HG03095 (cell line): ENCODE measurements at regions not wholly inside any gene's neighbourhood (a gene's known extent, or its start where the extent isn't known, plus 50 kb on each side); places are given as distances from the start of the nearest gene placed in this dataset.

Source experiments
- ATAC-seq: cut with Tn5 transposase; IDR thresholded peaks from one replicate; pipeline ENCODE4 v1.9.1; 2021; ENCODE audit warnings: moderate library complexity; ENCODE audit not compliant: unreplicated experiment

DNA sequence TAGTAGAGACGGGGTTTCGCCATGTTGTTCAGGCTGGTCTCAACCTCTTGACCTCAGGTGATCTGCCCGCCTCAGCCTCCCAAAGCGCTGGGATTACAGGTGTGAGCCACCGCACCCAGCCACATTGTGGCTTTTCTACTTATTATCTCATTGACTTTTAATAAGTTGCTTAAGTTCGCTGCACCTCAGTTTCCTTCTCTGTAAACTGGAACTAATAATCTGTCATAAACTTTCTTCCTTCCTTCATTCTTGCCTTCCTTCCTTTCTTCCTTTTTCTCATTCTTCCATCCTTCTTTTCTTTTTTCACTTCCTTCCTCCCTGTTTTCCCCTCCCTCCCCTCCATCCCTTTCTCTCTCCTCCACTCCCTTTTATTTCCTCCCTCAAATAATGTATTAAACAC lies 192.2 kb downstream of the MAF start:
- ATAC-seq: no peak

DNA sequence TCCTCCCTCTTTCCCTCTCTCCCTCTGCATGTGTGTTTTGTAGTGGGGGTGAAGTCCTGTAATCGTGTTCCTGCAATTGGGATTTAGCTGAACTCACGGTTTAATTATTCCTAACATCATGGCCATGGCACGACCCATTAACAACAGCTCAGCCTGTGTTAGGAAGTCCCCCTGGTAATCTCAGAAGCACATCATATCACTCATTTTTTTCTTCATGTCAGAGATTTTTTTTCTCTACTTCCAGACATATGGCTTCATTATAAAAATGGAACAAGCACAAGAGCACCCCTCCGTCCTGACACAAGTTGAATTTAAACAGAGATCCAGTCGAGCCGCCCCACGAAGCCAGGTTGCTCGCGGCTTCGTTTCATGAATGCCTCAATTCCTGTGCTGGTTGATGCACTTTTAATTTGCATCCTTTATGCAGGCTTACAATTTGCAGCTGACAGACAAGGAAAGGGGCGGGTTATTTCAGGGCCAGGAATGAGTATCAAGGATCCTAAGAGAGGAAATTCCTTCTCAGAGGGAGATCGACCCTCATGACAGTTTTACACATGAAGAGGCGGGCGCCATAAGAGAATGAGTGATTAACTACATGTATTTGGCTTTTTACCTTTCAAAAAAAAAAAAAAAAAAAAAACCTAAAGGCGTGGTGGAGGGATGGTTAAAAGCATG lies 192.9 kb downstream of the MAF start:
- no peak for ATAC-seq

DNA sequence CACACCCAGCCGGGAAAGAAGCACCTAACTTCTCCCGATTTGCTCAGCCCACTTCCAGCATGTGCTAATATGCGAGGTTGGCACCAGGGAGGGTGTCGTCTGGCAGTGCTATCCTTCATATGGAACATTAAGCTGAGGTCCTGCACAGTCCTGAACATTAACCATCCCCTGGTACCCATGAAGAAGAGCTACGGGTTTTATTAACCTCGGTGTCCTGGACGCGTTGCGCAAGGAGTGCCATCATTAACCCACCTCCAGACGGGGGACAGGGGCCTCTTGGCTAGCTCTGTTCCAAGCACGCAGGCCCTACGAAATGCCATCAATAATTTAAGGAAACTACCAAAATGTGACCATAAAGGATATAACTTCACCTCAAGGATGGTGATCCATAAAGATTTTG lies 193.5 kb downstream of the MAF start:
- no peak for ATAC-seq

DNA sequence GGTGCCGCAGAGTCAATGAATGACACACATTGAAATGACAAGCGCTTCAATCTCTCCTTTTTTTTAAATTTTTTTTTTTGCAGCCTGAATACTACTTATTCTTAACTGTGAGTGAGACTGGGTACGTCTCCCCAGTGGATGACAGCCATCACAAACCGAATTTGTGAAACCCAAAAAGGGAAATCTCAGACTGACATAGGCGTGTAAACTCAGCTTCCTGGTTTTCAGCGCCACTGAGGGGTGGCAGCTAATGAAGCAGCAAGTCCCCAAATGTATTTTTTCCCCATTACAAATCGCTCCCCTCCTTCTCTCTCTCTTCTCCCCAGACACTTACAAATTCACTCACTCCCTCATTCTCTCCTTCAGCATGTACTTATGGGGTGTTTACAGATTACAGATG lies 196.0 kb downstream of the MAF start:
- ATAC-seq: no peak

DNA sequence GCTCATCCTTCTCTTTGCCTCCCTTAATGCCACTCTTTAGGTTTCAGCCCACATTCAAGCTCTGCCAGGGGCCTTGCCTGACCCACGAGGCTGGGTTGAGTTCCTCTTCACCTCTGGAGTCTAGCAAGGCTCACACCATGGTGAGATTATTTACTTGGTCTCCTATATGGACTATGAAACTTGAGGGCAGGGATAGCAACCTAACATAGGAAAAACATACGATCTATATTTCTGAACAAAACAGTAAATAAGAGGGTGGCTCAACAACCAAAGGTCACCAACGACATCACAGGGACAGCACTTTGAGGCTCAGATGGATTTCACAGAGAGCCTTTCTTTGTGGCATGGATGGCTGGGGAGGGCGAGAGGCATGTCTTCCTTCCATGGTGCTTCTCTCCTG lies 197.0 kb downstream of the MAF start:
- ATAC-seq: no peak

DNA sequence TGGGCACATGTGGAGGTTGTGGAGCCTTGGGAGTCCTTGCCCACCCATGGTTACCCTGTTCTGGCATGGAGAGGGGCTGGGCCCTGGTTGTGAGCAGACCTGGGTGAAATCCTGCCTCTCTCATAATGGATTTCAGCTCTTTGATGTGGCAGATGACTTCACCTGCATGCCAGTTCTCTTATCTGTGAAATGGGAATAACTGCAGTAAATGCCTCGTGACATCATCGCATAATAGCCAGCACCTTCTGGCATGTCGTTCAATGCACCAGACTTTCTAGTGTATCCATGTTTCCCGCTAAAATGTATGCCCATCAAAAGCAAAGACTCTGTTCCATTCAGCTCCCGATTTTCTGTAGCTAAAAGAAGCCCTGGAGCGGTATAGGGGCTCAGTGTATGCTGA lies 197.6 kb downstream of the MAF start:
- ATAC-seq: no peak

DNA sequence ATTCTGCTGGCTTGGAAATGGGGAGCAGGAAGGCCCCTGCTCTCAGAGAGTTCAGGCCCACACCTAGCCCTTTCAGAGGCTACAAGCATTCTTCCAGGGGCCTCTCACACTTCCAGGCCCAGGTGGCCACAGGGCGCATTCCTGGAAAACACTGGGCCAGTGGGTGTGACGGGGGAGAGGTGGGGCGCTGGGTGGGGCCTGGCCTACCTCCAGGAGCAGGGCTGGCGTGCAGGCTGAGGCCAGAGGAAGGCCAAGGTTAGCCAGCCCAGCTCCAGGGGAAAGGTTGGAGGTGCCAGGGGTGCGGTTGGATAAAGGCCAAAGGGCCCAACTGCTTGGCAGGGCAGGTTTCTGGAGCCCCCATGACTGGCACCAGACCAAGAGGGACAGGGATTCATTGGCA lies 198.2 kb downstream of the MAF start:
- no peak for ATAC-seq

DNA sequence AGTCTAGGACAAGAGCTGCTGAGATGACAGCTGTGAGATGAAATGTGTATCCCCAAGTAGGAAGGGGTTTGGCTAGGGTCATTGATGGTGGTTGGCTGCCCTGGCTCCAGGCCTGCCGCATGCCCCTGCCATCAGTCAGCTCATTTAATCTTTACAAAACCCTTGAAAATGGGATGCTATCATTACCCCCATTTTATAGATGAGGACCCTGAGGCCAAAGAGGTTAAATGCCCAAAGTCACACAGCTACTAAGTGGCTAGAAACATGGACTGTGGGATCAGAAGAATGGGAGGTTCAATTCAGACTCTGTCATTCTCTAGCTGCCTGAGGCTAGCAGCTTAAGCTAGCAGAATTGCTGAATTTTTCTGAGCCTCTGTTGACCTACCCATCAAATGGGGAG lies 198.8 kb downstream of the MAF start:
- ATAC-seq: no peak

DNA sequence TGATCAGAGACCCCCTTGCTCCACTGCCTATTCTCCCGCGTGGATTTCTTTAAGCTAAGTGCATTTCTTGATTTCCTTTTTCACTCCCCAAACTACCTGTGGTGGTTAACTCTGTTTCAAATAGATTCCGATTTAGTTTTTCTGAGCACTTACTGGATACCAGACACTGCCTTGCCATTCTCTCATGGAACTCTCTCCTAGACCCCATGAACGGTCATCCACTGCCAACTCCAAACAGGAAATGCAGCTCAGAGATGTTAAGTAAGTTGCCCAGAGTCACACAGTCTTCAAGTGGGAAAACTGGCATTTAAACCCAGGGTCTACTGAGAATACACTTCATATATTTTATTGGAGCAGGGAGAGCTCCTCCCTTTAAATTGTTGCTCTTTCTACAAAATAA lies 199.4 kb downstream of the MAF start:
- ATAC-seq: no peak

DNA sequence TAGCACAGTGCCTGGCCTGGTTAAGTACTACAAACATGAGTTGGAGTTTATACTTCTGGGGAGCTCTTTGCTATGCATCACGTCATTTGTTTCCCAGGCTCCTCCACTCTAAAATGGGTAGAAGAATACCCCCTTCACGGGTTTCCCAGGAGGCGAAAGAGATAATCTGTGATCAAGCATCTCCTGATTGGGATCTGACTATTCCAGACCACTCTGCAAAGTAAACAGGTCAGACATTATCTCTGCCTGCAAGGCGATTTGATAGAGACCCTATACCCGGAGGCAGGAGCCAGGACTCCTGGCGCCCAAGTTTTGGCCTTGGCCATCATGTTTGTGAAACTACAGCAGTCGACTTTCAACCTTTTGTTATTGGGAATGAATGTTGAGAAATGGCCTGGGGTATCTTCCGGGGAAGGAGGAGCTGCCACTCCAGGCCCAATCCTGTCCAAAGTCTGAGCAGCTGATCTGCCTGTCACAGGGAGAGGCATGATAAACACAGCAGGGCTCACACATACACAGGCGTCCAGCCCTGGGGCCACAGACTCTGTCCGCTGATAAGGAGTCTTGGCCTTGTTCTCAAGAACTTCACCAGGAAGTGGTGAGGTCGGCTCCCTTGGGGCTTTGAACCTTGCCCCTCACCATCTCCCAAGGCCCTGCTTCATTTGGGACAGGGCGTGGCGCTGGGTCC lies 199.9 kb downstream of the MAF start:
- ATAC-seq: no peak

DNA sequence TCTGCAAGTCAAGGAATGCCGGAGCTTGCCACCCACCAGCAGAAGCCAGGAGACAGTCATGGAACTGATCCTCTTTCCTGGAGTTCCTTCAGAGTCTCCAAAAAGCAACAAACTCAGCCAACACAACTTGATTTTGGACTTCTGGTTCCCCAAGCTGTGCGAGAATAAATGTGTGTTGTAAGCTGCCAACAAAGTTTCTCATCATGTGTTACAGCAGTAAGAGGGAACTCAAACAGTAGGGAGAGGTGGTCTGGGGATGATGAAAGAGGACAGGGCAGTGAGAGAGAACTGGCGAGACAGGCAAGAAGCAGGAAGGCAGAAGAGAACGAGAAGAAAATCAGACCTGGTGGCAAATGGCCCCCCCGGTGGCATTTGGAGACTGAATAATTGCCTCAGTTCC lies 204.9 kb downstream of the MAF start:
- no peak for ATAC-seq

DNA sequence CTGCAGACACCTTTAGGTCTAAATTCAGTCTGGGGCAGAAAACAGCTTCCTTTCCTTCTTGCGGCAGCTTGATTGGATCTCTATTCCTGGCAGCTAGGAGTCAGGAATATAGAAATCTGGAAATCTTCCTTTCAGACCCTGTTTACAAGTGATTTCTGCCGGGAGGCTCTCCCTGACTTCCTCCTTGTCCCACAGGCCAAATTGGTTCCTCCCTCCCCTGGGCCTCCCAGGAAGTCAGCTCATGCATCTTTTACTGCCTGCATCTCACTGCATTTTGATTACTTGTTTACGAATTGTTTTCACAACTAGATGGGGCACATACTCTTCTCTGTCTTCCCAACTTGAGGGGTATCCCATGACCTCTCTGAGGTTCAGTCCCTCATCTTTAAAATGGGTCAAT lies 206.3 kb downstream of the MAF start:
- no peak for ATAC-seq

DNA sequence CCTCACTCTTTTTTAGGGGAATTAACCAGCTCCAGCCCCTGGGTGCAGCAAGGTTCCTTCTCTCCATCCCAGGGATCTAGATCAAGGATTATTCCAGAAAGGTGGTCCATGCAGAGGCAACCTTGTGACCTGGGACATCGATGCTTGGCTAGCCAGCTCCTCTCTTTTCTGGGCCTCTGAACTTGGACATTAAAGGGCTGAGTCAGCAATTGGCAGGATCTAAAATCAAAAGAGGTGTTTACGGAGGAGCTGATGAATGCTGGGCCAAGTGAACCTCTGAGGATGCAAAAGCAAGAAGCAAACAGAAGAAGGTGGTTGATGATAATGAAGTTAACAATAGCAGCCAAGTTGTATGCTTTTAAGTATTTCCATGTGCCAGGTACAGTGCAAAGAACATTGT lies 207.0 kb downstream of the MAF start:
- no peak for ATAC-seq

DNA sequence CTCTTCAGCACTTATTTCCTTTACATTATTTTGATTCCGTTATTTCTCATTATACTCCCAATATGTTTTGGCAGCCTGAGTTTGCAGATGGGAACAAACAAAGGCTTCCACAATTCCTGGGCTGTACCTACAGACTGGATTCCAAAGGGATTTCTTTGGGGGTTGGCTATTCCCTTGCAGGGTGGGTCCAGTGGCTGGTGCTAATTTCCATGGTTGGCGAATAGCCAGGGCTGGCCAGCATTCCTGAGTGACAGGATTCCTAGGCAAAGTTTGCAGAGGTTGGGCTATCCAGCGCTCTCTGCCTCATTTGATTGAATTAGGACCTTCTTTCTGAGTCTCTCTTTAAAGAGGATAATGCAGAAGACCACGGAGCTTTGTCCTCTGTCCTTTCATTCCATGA lies 207.4 kb downstream of the MAF start:
- no peak for ATAC-seq

DNA sequence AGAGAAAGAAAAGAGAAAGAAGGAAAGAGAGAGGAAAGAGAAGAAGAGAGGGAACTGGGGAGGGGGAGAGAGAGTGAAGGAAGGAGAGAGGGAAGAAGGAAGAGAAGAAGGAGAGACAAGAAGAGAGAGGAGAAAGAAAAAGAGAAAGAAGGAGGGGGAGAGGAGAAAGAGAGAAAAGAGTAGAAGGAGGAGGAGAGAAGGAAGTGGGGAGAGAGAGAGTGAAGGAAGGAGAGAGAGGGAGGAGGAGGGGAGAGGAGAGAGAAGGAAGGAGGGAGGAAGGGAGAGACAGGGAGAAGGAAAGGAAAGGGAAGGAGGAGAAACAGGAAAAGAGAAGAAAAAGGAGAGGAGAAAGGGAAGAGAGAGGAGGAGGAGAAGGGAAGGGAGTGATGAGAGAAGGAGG lies 208.5 kb downstream of the MAF start:
- no peak for ATAC-seq

DNA sequence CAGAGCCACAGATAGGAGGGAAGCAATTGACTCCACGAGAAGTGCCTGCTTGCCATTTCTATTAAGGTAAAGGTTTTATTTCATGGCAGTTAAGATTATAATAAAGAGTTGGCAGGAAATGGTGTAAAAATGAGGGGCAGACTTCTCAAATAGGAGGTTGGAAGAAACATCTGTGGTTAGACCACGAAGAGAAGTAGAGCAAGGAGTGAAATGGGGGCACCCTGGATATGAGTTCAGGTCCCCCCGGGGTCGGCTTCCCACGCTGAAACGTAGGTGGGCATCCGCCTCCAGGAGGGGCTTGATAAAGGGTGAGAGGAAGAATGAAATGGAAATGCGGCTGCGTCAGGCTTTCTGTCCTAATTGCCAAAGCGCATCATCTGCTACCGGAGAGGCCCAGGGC lies 209.1 kb downstream of the MAF start:
- no peak for ATAC-seq

DNA sequence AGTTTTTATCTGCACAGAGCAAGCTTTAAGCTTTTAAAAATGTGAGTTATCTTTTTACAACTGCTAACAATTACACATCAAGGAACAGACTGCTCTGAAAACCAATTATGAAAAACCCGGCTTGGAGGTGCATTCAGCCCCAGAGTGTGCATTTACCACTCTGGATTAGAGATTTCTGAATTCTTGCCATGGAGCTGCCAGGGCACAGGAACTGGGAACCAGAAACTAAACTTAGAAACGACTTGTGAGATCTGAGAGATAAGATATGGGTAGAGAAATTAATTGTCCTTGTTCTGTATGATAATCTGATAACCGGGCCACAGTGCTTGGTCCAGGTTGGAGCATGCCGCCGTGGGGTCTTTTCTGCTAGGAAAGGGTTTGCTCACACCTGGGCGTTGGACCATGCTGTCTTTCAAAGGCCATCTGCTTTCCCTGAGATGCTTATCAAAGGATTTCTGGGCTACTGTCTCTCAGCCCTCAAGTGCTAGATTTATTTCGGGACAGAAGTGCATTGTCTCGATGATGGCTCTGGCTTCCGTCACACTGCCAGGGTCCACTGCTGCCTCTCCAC lies 210.0 kb downstream of the MAF start:
- ATAC-seq: no peak

DNA sequence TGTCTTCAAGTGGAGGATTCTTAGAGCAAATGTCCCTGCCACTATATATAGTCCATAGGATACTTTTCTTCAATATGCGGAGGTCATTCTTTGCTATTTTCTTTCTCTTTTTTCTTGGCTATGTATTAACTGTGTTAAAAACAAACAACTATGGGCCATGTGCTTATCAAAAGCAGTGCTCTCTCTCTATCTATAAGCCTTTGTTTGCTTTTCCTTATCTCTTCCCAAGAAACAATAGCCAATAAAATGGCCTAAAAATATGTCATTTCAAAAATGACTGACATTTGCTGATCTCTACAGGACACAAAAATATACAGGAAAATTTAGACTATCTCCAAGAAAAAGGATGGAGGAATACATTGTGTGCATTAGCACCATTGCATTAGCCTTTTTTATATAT lies 212.1 kb downstream of the MAF start:
- no peak for ATAC-seq

DNA sequence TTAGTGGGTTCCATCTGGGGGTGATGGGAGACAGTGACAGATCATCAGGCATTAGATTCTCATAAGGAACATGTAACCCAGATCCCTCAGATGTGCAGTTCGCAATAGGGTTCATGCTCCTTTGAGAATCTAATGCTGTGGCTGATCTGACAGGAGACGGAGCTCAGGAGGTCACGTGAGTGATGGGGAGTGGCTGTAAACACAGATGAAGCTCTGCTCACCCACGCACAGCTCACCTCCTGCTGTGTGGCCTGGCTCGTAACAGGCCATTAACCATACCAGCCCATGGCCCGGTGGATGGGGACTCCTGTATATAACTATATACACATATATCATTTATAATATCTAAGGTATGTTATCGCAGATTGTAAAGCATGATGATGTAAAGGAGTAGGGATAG lies 214.2 kb downstream of the MAF start:
- no peak for ATAC-seq

DNA sequence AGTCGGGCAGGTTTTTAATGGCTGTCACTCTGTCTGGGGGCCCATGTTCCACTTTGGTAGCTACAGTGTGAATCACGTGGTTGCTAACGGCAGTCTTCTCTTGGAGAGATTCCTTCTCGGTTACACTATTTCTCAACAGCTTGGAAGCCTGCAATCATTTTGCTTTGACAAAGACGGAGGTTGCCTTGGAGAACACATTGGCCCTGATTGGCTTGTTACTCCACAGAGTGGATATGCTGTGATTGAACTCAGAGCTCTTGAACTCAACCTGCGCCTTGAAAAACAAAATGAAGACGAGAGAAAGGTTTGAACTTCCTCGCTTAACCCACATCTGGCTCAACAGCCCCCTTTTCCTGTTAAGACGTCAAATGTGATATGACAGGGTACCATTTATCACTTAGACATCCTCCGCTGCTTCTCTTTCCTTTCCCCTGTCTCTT lies 218.9 kb downstream of the MAF start:
- no peak for ATAC-seq

DNA sequence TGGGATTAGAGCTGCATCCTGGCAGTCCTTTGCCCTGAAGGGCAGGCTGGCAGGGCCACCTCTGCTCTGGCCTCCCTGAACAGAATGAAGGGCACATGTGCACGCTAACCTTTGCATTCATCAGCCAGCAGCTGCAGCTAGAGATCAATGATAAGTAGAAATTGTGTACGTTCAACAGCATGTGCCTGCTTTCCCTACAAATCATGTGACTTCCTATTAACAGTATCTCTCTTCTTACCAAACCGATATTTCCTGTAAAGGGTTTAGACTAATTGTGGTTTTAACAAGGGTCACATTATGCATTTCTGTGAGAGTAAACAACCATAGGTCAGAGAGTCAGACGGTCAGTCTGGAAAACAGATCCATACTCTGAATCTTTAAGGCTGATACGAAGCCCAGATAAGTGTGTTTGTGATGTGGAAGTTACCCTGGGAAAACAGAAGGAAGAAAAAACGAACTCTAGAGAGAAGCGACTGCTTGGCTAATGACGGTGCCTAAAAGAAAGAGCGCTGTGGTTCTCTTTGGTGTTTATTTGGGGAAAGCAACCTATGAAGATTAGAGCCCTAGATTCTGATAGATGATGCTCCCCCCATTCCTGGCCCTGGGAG lies 219.4 kb downstream of the MAF start:
- no peak for ATAC-seq

DNA sequence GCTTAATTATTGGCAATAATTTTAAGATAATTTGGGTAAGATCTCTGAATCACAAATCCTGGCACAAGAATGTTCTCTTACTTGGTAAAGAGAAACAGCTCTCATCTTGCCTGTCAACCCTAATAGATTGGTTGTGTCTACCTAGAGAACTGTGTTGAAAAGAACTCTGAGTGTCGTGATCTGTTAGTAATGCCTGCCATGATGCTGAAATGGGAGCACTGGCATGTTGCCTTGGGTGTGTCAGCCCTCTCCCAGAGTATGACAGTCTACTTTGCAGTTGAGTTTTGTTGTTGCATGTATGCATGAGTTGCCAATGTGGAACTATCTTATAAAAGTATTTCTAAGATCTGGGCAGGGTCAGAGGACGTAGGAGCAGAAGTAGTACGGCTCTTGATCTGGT lies 221.4 kb downstream of the MAF start:
- ATAC-seq: no peak
